ENCODE measurements at regions not wholly inside any gene's neighbourhood (a gene's known extent, or its start where the extent isn't known, plus 50 kb on each side); places are given as distances from the start of the nearest gene placed in this dataset.
"Not testable (repeated sequence)": the region's sequence is repeated elsewhere in the genome, so short reads cannot be mapped to it uniquely, and the experiment has no call there.

- TF ChIP-seq CTCF (conservative IDR thresholded peaks at IDR 0.05): no peak
- no peak overlapping the region for H3K27ac ChIP-seq
Observed at GRCh38 chr14:34147461-34147860, 196.6 kb upstream of the EGLN3 start.

GRCh38 chr14:34140127-34140526 lies 189.3 kb upstream of the EGLN3 start:
- H3K27ac ChIP-seq: not testable (repeated sequence)

- H3K27ac ChIP-seq: peak overlapping the region; percentile 60
Observed at GRCh38 chr14:34139160-34140121, 188.6 kb upstream of the EGLN3 start.

- TF ChIP-seq CTCF (conservative IDR thresholded peaks at IDR 0.05): no peak
- peak overlapping the region; percentile 60 for H3K27ac ChIP-seq
Observed at GRCh38 chr14:34138175-34138574, 187.3 kb upstream of the EGLN3 start.

- H3K27ac ChIP-seq: peak overlapping the region; percentile 60
- no peak for TF ChIP-seq CTCF (conservative IDR thresholded peaks at IDR 0.05)
Observed at GRCh38 chr14:34137001-34137745, 186.3 kb upstream of the EGLN3 start.

- no peak for TF ChIP-seq CTCF (conservative IDR thresholded peaks at IDR 0.05)
- no peak overlapping the region for H3K27ac ChIP-seq
Observed at GRCh38 chr14:34135492-34135891, 184.6 kb upstream of the EGLN3 start.

- H3K27ac ChIP-seq: no peak overlapping the region
- no peak for TF ChIP-seq CTCF (conservative IDR thresholded peaks at IDR 0.05)
Observed at GRCh38 chr14:34134484-34134883, 183.6 kb upstream of the EGLN3 start.

GRCh38 chr14:34129927-34130552 lies 179.2 kb upstream of the EGLN3 start:
- no peak overlapping the region for H3K27ac ChIP-seq
- no peak for TF ChIP-seq CTCF (conservative IDR thresholded peaks at IDR 0.05)

Measured in VCaP (cell line).